HG03175 (cell line): ENCODE measurements at regions not wholly inside any gene's neighbourhood (a gene's known extent, or its start where the extent isn't known, plus 50 kb on each side); places are given as distances from the start of the nearest gene placed in this dataset.
"Not testable (repeated sequence)": the region's sequence is repeated elsewhere in the genome, so short reads cannot be mapped to it uniquely, and the experiment has no call there.

Experiments used
- ATAC-seq: cut with Tn5 transposase; IDR thresholded peaks from one replicate; pipeline ENCODE4 v1.9.1; 2021; ENCODE audit warnings: mild to moderate bottlenecking, moderate library complexity; ENCODE audit not compliant: unreplicated experiment

- ATAC-seq: no peak
Observed at GRCh38 chr13:53266757-53267156, 238.1 kb downstream of the OLFM4 start.

- ATAC-seq: no peak
Observed at GRCh38 chr13:53269634-53270033, 241.0 kb downstream of the OLFM4 start.

GRCh38 chr13:53272873-53273272, 244.3 kb downstream of the OLFM4 start:
- ATAC-seq: no peak

GRCh38 chr13:53276265-53276664, 247.7 kb downstream of the OLFM4 start:
- ATAC-seq: no peak

- ATAC-seq: no peak
Observed at GRCh38 chr13:53281677-53282076, 253.1 kb downstream of the OLFM4 start.

- no peak for ATAC-seq
Observed at GRCh38 chr13:53285896-53286430, 257.4 kb downstream of the OLFM4 start.

GRCh38 chr13:53298396-53298795, 269.8 kb downstream of the OLFM4 start:
- no peak for ATAC-seq

- no peak for ATAC-seq
Observed at GRCh38 chr13:53301449-53301848, 272.8 kb downstream of the OLFM4 start.

- not testable (repeated sequence) for ATAC-seq
Observed at GRCh38 chr13:53305419-53305818, 276.8 kb downstream of the OLFM4 start.

- ATAC-seq: no peak
Observed at GRCh38 chr13:53310786-53311185, 282.2 kb downstream of the OLFM4 start.

- ATAC-seq: no peak
Observed at GRCh38 chr13:53311561-53311960, 282.9 kb downstream of the OLFM4 start.

GRCh38 chr13:53321296-53321801, 292.7 kb downstream of the OLFM4 start:
- no peak for ATAC-seq

- no peak for ATAC-seq
Observed at GRCh38 chr13:53324656-53325055, 296.0 kb downstream of the OLFM4 start.

GRCh38 chr13:53326716-53327115, 298.1 kb downstream of the OLFM4 start:
- no peak for ATAC-seq

GRCh38 chr13:53327680-53328315, 299.2 kb downstream of the OLFM4 start:
- no peak for ATAC-seq

- no peak for ATAC-seq
Observed at GRCh38 chr13:53336441-53337160, 308.0 kb downstream of the OLFM4 start.

GRCh38 chr13:53338760-53339159, 310.1 kb downstream of the OLFM4 start:
- ATAC-seq: no peak

GRCh38 chr13:53340505-53341143, 312.0 kb downstream of the OLFM4 start:
- no peak for ATAC-seq

- ATAC-seq: no peak
Observed at GRCh38 chr13:53341144-53341510, 312.5 kb downstream of the OLFM4 start.

GRCh38 chr13:53342623-53343360, 314.2 kb downstream of the OLFM4 start:
- no peak for ATAC-seq

GRCh38 chr13:53343361-53343744, 314.7 kb downstream of the OLFM4 start:
- ATAC-seq: no peak
